ENCODE measurements at regions not wholly inside any gene's neighbourhood (a gene's known extent, or its start where the extent isn't known, plus 50 kb on each side); places are given as distances from the start of the nearest gene placed in this dataset.

DNA sequence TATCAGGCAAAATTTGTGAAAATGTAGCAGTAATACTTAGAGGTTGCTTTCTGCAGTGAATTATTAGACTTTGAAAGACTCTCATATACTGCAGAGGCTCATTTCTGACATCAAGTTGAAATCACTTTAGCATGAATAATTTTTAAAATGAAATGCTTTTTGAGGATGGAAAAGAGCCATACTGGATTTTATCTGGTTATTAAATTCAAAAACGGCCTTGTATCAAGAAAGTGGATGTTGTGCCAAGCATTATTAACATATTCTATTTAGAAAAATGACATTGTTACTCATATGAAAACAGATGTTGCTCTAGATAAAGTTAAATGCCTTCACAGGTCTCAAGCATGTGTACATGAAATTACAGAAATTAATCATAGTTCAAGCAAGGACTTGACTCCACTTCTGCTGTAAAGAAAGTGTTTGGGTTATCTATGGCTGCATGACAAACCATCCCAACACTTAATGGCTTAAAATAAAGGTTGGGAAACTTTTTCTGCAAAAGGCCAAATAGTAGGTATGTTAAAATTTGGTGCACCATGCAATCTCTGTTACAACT is 64.5 kb upstream of the ZNF280D start:
- TF ChIP-seq CTCF (IDR thresholded peaks at IDR 0.05 in 4 of 5, conservative IDR thresholded peaks at IDR 0.05 in 1 of 5) (no peak), POLR2A (IDR thresholded peaks at IDR 0.05) (no peak)
